Gastrocnemius medialis (tissue), 4 donors: ENCODE measurements at regions not wholly inside any gene's neighbourhood (a gene's known extent, or its start where the extent isn't known, plus 50 kb on each side); places are given as distances from the start of the nearest gene placed in this dataset.

Experiments used
- CTCF ChIP-seq, 5 experiments: fragments of 450-650 bp in 3 of 5; fragments of 200-600 bp in 2 of 5; sonication (generic) in 2 of 5; IDR thresholded peaks in 4 of 5; conservative IDR thresholded peaks in 1 of 5; 1 replicate in 4 of 5; 2 replicates in 1 of 5; pipeline ENCODE4 v1.5.1; 2016 to 2019; ENCODE audit warnings: antibody characterized with exemption in 5 of 5, mild to moderate bottlenecking in 3 of 5, moderate library complexity in 3 of 5
- POLR2A ChIP-seq, 2 donors: fragments of 450-650 bp; IDR thresholded peaks; one replicate each; pipeline ENCODE4 v1.6.1; 2017; ENCODE audit warnings: antibody characterized with exemption in 2 of 2, mild to moderate bottlenecking in 2 of 2, moderate library complexity in 2 of 2

GRCh38 chr5:57054671-57055070 lies 102.7 kb upstream of the MIER3 start:
- TF ChIP-seq CTCF (IDR thresholded peaks at IDR 0.05 in 4 of 5, conservative IDR thresholded peaks at IDR 0.05 in 1 of 5), result no peak
- no peak for TF ChIP-seq POLR2A (IDR thresholded peaks at IDR 0.05)
